GM19043 (cell line): ENCODE measurements at regions not wholly inside any gene's neighbourhood (a gene's known extent, or its start where the extent isn't known, plus 50 kb on each side); places are given as distances from the start of the nearest gene placed in this dataset.

Experiments used
- ATAC-seq: cut with Tn5 transposase; IDR thresholded peaks from one replicate; pipeline ENCODE4 v1.9.1; 2021; ENCODE audit warnings: low read depth; ENCODE audit not compliant: unreplicated experiment

GRCh38 chr10:129133856-129134255 lies 333.2 kb upstream of the MGMT start:
- no peak for ATAC-seq

GRCh38 chr10:129134371-129134770 lies 332.7 kb upstream of the MGMT start:
- ATAC-seq = no peak

- ATAC-seq = no peak
These were observed 331.4 kb upstream of the MGMT start for GRCh38 chr10:129135624-129136023.

GRCh38 chr10:129136074-129136473 lies 331.0 kb upstream of the MGMT start:
- no peak for ATAC-seq

- no peak for ATAC-seq
These were observed 330.1 kb upstream of the MGMT start for GRCh38 chr10:129136951-129137350.

- no peak for ATAC-seq
These were observed 325.8 kb upstream of the MGMT start for GRCh38 chr10:129140921-129141885.

- ATAC-seq = no peak
These were observed 315.8 kb upstream of the MGMT start for GRCh38 chr10:129151281-129151680.

GRCh38 chr10:129156406-129156805 lies 310.6 kb upstream of the MGMT start:
- ATAC-seq = no peak

- ATAC-seq = no peak
These were observed 309.9 kb upstream of the MGMT start for GRCh38 chr10:129157185-129157584.

GRCh38 chr10:129161150-129161549 lies 305.9 kb upstream of the MGMT start:
- ATAC-seq = no peak

GRCh38 chr10:129163531-129163930 lies 303.5 kb upstream of the MGMT start:
- ATAC-seq = no peak

GRCh38 chr10:129165076-129165720 lies 301.8 kb upstream of the MGMT start:
- ATAC-seq = no peak

GRCh38 chr10:129165770-129166169 lies 301.3 kb upstream of the MGMT start:
- ATAC-seq = no peak

GRCh38 chr10:129168660-129169059 lies 298.4 kb upstream of the MGMT start:
- no peak for ATAC-seq

GRCh38 chr10:129169115-129169514 lies 297.9 kb upstream of the MGMT start:
- no peak for ATAC-seq

GRCh38 chr10:129170812-129171211 lies 296.2 kb upstream of the MGMT start:
- no peak for ATAC-seq

GRCh38 chr10:129171812-129172211 lies 295.2 kb upstream of the MGMT start:
- ATAC-seq = no peak

GRCh38 chr10:129174232-129175014 lies 292.6 kb upstream of the MGMT start:
- no peak for ATAC-seq

GRCh38 chr10:129179245-129179971 lies 287.6 kb upstream of the MGMT start:
- ATAC-seq = no peak

- no peak for ATAC-seq
These were observed 286.9 kb upstream of the MGMT start for GRCh38 chr10:129179972-129180678.
